A673 (cell line): ENCODE measurements at regions not wholly inside any gene's neighbourhood (a gene's known extent, or its start where the extent isn't known, plus 50 kb on each side); places are given as distances from the start of the nearest gene placed in this dataset.
A peak's percentile ranks its signal among the peaks of the same experiment; 100 is the strongest.

Experiments used
- BruUV-seq: library from RNA; stranded (reverse); fragments of 400-500 nt; replicated peaks from 2 replicates; lab custom pipeline; 2021; lab: Mats Ljungman, UMichigan
- CTCF ChIA-PET: fragments of 300-600 bp; sonication (Branson Sonifier 250); formaldehyde crosslinking; loops from one replicate; lab custom pipeline; 2022; ENCODE audit warnings: antibody characterized with exemption; lab: Charles Lee
- POLR2A ChIA-PET: fragments of 300-600 bp; sonication (Branson Sonifier 250); formaldehyde crosslinking; loops from one replicate; lab custom pipeline; 2022; ENCODE audit warnings: antibody characterized with exemption; ENCODE audit not compliant: low non-redundant PET; lab: Charles Lee
- DNase-seq: peaks from one replicate; pipeline ENCODE4 v3.0.0-alpha.2; 2015; ENCODE audit warnings: low spot score
- H3K27ac ChIP-seq: fragments of 200-600 bp; sonication (generic); 2 replicates; pipeline ENCODE4 v1.5.1; 2016; ENCODE audit warnings: mixed run types, low read depth, mild to moderate bottlenecking, mixed read lengths, antibody characterized with exemption, low read length; ENCODE audit not compliant: poor library complexity, severe bottlenecking
- H3K27me3 ChIP-seq: fragments of 200-600 bp; sonication (generic); replicated peaks from 2 replicates; pipeline ENCODE4 v1.6.1; 2017; ENCODE audit warnings: mixed run types, low read depth, mild to moderate bottlenecking, mixed read lengths, antibody characterized with exemption, low read length; ENCODE audit not compliant: insufficient read depth, poor library complexity
- H3K36me3 ChIP-seq: fragments of 200-600 bp; sonication (generic); 2 replicates; pipeline ENCODE4 v1.6.1; 2016; ENCODE audit warnings: mixed run types, mild to moderate bottlenecking, mixed read lengths, antibody characterized with exemption, low read length; ENCODE audit not compliant: insufficient read depth, poor library complexity, severe bottlenecking
- H3K4me1 ChIP-seq: fragments of 200-600 bp; sonication (generic); 2 replicates; pipeline ENCODE4 v1.6.1; 2017; ENCODE audit warnings: mixed run types, mild to moderate bottlenecking, mixed read lengths, antibody characterized with exemption, low read length; ENCODE audit not compliant: insufficient read depth, poor library complexity, severe bottlenecking
- H3K4me3 ChIP-seq: fragments of 200-600 bp; sonication (generic); 2 replicates; pipeline ENCODE4 v1.5.1; 2016; ENCODE audit warnings: low read depth, mixed run types, mild to moderate bottlenecking, mixed read lengths, low read length; ENCODE audit not compliant: poor library complexity, severe bottlenecking
- H3K9me3 ChIP-seq: fragments of 200-600 bp; sonication (generic); 2 replicates; pipeline ENCODE4 v1.6.1; 2016; ENCODE audit warnings: mixed run types, low read depth, mild to moderate bottlenecking, mixed read lengths, antibody characterized with exemption, low read length; ENCODE audit not compliant: poor library complexity, severe bottlenecking
- CTCF ChIP-seq: fragments of 300-800, 200-600 bp; sonication (generic); conservative IDR thresholded peaks from 2 replicates; pipeline ENCODE4 v1.5.1; 2017; ENCODE audit warnings: low read depth, mild to moderate bottlenecking, antibody characterized with exemption, low read length, moderate library complexity, mixed read lengths
- EZH2 ChIP-seq: fragments of 200-600 bp; sonication (generic); IDR thresholded peaks from 2 replicates; pipeline ENCODE4 v1.6.1; 2017; ENCODE audit warnings: borderline replicate concordance, low read depth, mild to moderate bottlenecking, mixed read lengths, antibody characterized with exemption, low read length; ENCODE audit not compliant: poor library complexity, severe bottlenecking
- intact Hi-C: fragments of 100-400 bp; cut with micrococcal nuclease; formaldehyde crosslinking; loops from one replicate; pipeline ENCODE4 v1.10.0; 2022; ENCODE audit not compliant: unreplicated experiment

GRCh38 chr1:4106731-4107130 is 206.7 kb upstream of the C1orf174 start:
- no peak for DNase-seq
- no TSS peak for BruUV-seq
- TF ChIP-seq CTCF (no peak), EZH2 (no peak)
- intact Hi-C loops, result no loop called here
- H3K4me1 ChIP-seq, result no peaks in the 10 kb centered on the region
- no peaks in the 10 kb centered on the region for H3K9me3 ChIP-seq
- H3K27me3 ChIP-seq, result peaks cover 44% of the 10 kb centered on the region
- H3K36me3 ChIP-seq, result no peaks in the 10 kb centered on the region
- ChIA-PET POLR2A (no interaction called here), CTCF (no interaction called here)
- H3K4me3 ChIP-seq, result no peak overlapping the region
- H3K27ac ChIP-seq, result no peak overlapping the region

- Histone ChIP-seq H3K9me3 (no peaks in the 10 kb centered on the region), H3K36me3 (no peaks in the 10 kb centered on the region), H3K4me1 (no peaks in the 10 kb centered on the region), H3K27me3 (peaks cover 46% of the 10 kb centered on the region), H3K27ac (no peak overlapping the region), H3K4me3 (no peak overlapping the region)
- ChIA-PET POLR2A (no interaction called here), CTCF (no interaction called here)
- no TSS peak for BruUV-seq
- DNase-seq, result no peak
- TF ChIP-seq EZH2, result no peak
- no peak for TF ChIP-seq CTCF
- intact Hi-C loops, result no loop called here
Measured at GRCh38 chr1:4107291-4107690, 207.2 kb upstream of the C1orf174 start.

GRCh38 chr1:4108331-4108730 is 208.3 kb upstream of the C1orf174 start:
- Histone ChIP-seq H3K9me3 (no peaks in the 10 kb centered on the region), H3K4me3 (no peak overlapping the region), H3K36me3 (no peaks in the 10 kb centered on the region), H3K27me3 (peaks cover 55% of the 10 kb centered on the region), H3K27ac (no peak overlapping the region), H3K4me1 (no peaks in the 10 kb centered on the region)
- DNase-seq, result peak; percentile 24
- intact Hi-C loops, result no loop called here
- TF ChIP-seq EZH2 (no peak), CTCF (no peak)
- POLR2A ChIA-PET, result no interaction called here
- BruUV-seq, result no TSS peak
- CTCF ChIA-PET, result no interaction called here
